GM18520 (cell line): ENCODE measurements at regions not wholly inside any gene's neighbourhood (a gene's known extent, or its start where the extent isn't known, plus 50 kb on each side); places are given as distances from the start of the nearest gene placed in this dataset.

Experiments
- ATAC-seq: cut with Tn5 transposase; IDR thresholded peaks from one replicate; pipeline ENCODE4 v1.9.1; 2021; ENCODE audit not compliant: unreplicated experiment

DNA sequence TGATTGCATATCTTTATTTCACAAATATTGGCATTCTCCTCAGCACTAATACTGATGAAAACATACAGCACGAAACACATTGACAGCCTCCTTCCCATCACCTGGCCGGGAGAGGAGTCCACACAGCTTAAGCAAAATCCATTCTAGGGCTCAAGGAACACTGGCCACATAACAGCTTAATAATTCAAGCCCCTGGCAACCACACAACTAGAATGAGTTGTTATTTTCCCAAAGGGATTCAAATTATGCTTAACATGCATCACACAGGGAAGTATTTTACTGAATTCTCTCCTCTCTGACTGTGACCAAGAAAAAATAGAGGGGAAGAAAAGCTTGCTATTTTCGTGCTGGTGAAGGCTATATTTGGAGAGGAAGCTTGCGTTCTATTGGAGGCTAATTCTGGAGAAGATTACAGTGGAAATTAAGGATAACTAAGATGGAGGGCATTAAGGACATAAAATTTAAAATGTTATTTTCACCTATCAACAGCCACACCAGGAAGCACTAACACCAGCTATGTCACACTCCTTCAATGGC lies 198.5 kb downstream of the ADGRG6 start:
- no peak for ATAC-seq

- ATAC-seq = no peak
These were observed 200.0 kb downstream of the ADGRG6 start for GRCh38 chr6:142501795-142502194.

- ATAC-seq = no peak
These were observed 205.3 kb downstream of the ADGRG6 start for GRCh38 chr6:142507065-142507464.

DNA sequence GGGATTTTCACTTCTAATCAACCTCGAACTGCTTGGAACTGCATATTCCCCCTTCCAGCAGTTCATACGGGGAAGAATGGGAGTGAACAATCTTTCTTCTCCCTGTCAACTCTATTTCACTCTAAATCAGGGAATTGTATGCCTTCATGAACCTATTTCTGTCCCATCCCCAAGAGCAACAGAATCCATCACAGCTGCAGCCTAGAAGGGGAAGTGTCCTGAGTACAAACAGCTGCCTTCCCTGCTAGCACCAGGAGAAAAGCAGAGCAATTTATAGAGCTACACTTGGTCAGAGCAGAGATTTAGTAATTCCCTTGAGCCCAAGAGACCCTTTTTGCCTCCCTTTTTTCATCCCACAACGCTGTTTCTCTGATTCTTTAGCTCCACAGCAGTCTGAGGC lies 208.4 kb downstream of the ADGRG6 start:
- ATAC-seq = no peak

GRCh38 chr6:142518126-142518525 lies 216.3 kb downstream of the ADGRG6 start:
- no peak for ATAC-seq

- ATAC-seq = no peak
These were observed 217.0 kb downstream of the ADGRG6 start for GRCh38 chr6:142518761-142519160.

DNA sequence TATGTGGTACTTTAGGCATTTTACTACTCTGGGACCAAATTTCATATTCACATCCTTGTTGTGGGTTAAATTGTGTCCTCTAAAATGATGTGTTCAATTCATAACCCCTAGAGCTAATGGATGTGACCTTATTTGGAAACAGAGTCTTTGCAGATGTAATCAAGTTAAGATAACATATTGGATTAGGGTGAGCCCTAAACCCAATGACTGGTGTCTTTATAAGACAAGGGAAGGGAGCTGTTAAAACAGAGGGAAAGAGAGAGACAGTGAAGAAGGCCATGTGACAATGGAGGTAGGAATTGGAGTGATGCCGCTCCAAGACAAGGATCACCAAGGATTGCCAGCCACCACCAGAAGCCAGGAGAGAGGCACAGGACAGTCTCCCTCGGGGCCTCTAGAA lies 220.0 kb downstream of the ADGRG6 start:
- ATAC-seq = no peak

- no peak for ATAC-seq
These were observed 221.9 kb downstream of the ADGRG6 start for GRCh38 chr6:142523515-142524375.

DNA sequence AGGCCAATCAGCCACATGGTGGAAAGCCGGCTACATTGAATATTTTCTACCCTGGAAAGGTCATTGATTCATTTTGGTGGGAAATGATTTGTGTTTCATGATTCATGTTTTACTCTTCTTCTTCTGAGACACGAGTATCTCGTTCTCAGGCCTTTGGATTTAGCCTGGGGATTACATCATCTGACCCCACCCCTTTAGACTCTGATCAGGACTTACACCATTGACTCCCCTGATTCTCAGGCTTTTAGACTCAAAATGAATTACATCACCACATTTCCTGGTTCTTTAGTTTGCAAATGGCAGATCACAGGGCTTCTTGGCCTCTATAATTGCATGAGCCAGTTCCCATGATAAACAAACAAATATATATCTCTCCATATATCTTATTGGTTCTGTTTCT lies 228.8 kb downstream of the ADGRG6 start:
- ATAC-seq = no peak

DNA sequence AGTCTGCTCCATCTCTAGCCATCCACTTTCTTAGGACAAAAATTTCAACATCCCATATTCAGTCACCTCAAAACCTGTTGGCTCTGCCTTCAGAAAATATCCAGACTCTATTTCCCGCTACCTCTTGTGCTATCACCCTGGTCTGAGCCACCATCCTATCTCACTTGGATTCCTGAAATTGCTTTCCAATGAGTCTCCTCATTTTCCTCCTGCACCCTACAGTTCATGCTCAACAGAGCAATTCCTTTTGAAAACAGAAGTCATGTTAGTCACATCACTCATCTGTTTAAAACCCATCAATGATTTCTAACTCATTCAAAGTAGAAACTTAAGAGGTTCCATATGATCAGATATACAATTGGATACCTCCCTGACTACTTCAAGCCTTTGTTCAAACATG lies 229.9 kb downstream of the ADGRG6 start:
- ATAC-seq = no peak

DNA sequence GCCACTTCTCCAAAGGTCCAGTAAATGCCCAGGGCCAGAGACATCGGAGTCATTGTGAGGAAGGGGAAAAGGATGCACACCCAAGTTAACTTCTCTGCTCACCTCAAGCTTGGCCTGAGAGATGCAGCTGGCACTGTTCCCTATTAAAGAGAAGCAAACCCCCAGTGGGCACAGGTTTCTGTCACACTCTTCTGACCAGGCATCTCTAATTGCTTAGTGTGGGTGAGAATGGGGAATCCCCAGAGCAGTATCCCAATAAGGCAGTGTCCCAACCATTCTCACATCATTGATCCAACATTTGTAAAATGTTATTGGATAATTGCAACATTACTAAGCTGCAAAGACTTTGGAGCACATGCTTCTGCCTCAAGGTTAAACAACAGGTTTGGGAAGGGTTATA lies 232.3 kb downstream of the ADGRG6 start:
- no peak for ATAC-seq

DNA sequence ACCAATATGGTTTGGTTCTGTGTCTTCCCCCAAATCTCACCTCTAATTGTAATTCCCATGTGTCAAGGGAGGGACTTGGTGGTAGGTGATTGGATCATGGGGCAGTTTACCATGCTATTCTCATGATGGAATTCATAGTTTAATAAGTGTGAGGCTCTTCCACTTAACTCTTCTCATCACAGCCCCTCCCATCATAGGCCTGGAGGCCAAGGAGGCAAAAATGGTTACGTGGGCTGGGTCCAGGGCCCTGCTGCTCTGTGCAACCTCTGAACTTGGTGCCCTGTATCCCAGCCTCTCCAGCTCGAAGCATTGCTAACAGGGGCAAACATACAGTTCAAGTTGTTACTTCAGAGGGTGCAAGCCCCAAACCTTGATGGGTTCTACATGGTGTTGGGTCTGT lies 232.7 kb downstream of the ADGRG6 start:
- no peak for ATAC-seq

- ATAC-seq = no peak
These were observed 236.0 kb downstream of the ADGRG6 start for GRCh38 chr6:142537612-142538478.

- ATAC-seq = no peak
These were observed 241.0 kb downstream of the ADGRG6 start for GRCh38 chr6:142542704-142543233.

- no peak for ATAC-seq
These were observed 241.8 kb downstream of the ADGRG6 start for GRCh38 chr6:142543606-142544005.

- no peak for ATAC-seq
These were observed 242.5 kb downstream of the ADGRG6 start for GRCh38 chr6:142544199-142544838.

GRCh38 chr6:142545147-142545546 lies 243.3 kb downstream of the ADGRG6 start:
- no peak for ATAC-seq

- no peak for ATAC-seq
These were observed 246.8 kb downstream of the ADGRG6 start for GRCh38 chr6:142548566-142548965.

GRCh38 chr6:142550310-142551063 lies 248.7 kb downstream of the ADGRG6 start:
- ATAC-seq = no peak

DNA sequence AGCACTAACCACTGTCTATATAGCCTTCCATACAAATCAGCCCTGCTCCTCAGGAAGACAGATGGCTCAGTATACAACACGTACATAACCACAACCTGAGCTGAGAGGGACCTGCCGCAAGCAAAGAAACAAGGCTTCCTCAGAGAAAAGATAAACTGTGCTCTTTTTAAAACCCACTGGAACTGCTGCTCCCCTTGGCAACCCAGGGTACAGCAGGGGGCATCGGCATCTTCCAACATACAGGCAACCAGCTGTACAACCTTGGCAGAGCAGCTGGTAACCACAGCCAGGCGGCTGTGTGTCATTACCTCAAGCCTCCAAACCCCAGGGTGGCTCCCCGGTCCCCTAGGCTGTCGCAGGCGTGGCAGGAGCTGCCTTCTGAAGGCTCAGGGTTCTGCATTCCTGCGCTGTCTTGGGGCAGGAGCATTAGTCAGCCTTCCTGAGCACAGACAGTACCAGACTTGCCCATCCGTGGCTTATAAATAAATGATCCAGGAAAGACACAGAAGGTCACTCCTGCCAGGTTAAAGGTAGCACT lies 249.5 kb downstream of the ADGRG6 start:
- no peak for ATAC-seq
